ENCODE measurements at regions not wholly inside any gene's neighbourhood (a gene's known extent, or its start where the extent isn't known, plus 50 kb on each side); places are given as distances from the start of the nearest gene placed in this dataset.

GRCh38 chr5:54709096-54709495, 191.5 kb downstream of the SNX18 start:
- DNase-seq: no peak

- DNase-seq: no peak
These were observed 190.3 kb downstream of the SNX18 start for GRCh38 chr5:54707841-54708240.

- peak in 3 of 4 experiments; percentile 25 to 68 (median 52) for DNase-seq
These were observed 188.6 kb downstream of the SNX18 start for GRCh38 chr5:54705994-54706653.

GRCh38 chr5:54704825-54705224, 187.3 kb downstream of the SNX18 start:
- DNase-seq: no peak

DNA sequence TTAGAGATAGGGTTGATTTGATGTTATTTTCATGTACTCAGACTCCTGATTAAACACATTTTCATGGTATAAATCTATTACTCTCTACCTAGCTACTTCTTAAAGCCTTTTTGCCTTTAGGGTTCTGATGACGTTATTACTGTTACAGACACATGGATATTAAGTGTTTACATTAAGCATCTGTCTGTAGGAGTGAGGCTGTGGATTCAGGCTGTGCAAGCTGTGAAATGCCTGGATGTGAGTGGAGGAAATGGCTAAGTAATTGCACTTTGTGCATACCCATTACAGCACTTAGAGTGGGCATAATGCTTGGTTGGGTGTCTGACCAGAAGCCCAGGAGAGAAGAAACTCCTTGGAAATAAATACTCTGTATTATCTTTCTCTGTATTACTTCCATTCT, 186.8 kb downstream of the SNX18 start:
- DNase-seq: no peak

DNA sequence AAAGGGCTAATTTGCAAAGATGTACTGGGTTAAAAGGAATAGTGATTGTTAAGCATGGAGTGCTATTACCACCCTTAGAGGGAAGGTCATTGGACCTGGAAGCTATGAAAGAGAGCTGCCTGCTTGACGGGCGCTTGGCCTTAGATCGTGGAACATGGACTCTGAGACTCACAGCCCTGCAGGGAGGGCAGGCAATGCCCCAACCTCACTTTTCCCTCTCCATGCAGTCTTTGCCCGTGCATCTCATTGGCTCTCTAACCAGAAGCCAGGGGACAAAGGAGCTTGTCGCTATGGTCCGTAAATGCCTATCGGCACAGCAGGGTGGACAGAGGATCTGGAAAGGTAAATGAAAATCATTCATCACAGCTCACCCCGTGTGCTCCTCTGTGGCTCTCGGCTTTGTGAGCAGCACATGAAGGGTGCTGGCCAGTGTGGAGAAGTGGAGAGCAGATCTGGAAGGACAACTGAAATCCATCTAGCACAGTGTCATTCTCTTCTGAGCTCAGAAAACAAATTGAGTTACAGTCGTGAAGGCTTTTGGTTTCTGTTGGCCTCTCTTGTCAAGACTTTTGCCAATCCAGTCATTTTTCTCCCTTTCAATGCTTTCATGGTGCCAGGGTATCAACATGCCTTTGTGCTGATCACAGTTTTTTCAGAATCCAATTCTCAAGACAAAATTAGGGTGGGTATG, 186.2 kb downstream of the SNX18 start:
- no peak for DNase-seq

DNA sequence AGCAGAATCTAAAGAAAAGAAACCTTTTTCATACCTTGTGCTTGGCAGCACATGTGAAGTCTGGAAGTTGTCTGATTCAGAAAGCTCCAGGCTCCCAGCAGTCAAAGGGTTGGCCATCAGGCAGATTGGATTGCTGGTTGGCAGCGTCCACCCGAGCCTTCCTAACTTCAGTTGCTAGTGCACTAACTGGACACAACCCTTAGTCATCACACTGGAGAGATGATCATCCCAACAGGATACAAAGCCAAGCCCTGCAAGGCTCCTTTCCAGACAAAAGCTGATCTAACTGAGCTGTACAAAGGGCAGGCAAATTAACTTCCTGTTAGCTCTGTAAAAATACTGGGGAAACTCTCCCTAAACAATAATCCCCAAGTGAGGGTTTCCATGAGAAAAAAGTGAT, 185.6 kb downstream of the SNX18 start:
- DNase-seq: peak in 3 of 4 experiments; percentile 44 to 58 (median 54)

DNA sequence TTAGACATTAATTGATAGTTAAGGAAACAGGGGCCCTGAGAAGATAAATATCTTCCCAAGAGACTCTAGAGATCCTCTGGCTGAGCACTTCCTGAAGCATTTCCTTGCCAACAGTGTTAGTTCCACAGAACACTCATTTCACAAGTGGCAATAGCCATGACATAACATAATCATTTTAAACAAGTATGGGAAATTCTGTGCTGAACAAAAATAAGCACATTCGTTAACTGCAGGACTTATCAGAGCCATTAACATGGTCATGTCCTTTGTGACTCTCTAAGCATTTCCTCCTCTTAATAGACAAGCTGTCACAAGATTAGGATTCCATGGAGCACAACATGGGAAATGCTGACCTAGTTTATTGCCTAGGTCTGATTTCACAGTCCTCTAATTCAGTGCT, 184.9 kb downstream of the SNX18 start:
- peak; percentile 10 to 65 (median 46) for DNase-seq

DNA sequence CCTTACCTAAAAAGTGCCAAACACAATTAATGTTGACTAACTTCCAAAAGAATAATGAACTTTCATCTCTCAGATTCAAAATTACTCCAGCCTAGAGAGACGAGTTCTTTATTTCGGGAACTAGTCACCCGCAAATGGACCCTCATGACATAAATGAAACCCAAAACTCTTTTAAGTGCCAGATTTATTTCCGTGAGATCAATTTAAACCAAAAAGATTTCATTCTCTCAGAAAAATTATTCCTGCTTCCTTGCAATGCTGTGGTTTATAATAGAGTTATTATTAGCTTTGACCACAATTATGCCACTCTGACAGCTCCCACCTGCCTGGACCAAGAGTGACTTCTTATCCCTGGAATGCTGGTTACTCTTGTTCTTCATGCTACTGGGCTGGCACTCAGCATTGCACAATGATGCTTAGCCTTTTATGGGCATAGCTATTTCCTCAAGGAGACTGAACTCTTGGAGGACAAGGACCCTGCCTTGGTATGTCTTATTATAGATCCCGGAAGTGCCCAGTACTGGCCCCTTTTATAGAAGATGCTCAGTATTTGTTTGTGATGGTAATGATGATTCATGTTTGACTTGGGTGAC, 183.5 kb downstream of the SNX18 start:
- DNase-seq: peak in 2 of 4 experiments; percentile 22

DNA sequence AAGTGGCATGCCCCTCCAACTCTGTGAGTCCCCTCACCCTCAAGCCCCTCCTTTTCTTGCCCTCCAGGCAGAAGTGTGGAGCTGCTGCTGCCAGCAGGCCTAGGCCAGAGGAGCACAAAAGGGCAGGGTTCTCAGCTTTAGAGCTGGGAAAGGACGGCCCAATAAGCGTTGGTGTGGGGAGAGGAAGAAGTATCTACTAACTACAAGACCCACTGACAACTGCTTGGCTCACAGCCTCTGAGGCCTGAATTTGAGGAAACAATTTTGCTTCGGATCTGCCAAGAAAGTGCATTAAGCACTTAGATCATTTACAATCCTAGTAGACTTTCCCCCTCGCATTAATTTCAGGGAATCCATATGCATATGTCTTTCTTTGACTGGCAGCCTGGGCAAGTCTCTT, 179.4 kb downstream of the SNX18 start:
- DNase-seq: peak in 2 of 4 experiments; percentile 27 to 49

DNA sequence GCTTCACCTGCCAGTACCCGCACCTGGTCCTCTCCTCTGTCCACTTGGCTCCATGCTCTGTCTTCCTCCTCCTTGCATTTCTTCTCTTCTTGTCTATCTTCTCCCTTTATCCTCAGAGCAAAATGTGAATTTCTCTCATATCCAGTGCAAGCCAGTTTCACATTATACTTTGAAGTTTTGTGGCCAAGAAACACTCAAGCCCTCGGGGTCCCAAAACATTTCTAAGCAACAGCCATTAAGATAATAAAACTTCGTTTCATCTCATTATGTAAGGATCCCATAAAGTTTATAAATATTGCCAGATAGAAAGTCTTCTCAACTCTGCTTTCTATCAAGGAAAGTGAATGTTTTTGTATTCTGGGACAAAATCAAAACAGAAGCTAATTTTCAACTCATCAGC, 178.8 kb downstream of the SNX18 start:
- DNase-seq: no peak

GRCh38 chr5:54695198-54695966, 177.8 kb downstream of the SNX18 start:
- no peak for DNase-seq

- no peak for DNase-seq
These were observed 176.5 kb downstream of the SNX18 start for GRCh38 chr5:54693936-54694657.

DNA sequence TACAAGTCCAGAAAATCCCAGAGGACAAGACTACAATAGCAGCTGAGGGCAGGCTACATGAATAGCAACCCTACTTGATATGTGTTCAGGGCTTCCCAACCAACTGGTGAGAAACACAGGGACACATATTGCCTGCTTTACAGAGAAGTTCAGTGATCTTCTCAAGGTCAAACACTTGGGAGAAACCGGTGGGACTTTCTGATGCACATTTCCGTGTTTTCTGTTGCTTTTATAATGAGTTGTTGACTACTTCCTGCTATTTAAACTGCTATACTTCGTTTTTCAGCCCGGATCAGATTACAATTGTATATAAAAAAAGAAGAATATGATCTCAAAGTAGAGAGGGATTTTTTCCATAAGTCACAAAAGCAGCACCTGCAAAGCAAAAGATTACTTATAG, 175.1 kb downstream of the SNX18 start:
- no peak for DNase-seq

DNA sequence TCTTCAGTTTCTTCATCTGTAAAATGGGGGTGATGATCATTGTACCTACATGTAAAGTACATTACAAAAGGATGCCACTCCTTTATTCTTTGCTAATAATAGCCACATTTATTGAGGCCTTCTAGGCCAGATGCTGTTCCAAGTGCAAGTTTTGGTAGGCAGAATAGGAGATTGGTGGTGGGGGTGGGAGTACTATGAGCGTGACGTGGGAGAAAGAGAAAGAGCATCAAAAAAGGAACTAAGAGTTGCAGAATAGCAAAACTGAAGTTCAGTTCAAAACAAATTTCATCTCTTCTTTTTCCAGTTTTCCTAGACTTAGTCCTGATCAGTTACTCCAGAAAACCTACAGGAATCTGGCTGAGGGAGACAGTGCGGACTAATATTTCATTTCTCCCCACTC, 174.1 kb downstream of the SNX18 start:
- peak; percentile 36 to 76 (median 58) for DNase-seq

DNA sequence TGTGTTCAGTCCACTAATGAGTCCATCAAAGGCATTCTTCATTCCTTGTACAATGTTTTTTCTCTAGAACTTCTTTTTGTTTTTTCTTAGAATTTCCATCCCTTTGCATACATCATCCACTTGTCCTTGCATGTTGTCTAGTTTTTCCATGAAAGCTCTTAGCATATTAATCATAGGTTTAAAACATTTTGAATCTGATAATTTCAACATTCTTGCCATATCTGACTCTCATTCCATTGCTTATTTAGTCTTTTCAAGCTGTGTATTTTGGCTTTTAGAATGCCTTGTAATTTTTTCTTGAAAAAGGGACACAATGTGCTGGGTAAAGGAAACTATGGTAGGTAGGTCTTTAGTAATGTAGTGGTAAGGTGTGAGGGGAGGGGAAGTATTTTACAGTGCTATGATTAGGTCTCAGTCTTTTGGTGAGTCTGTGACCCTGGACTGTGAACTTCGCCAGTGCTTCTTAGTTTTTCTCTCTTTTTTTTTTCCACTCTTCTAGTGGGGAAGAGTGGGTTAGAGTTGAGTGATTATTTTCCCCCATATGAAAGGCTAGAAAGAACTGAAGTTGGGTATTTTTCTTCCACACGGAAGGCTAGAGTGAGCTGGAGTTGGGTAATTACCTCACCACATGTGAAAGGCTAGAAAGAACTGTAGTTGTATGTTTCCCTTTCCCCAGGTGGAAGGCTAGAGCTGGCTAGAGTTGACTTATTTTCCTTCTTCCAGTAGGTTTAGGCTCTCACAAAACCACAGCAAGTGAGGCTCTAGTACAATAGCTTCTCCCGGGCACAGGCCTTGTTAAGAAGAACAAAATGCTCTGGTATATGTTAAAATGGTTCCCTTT, 172.1 kb downstream of the SNX18 start:
- DNase-seq: no peak

- DNase-seq: no peak
These were observed 163.4 kb downstream of the SNX18 start for GRCh38 chr5:54680998-54681397.

- no peak for DNase-seq
These were observed 162.1 kb downstream of the SNX18 start for GRCh38 chr5:54679686-54680085.

- DNase-seq: no peak
These were observed 161.2 kb downstream of the SNX18 start for GRCh38 chr5:54678737-54679136.

DNA sequence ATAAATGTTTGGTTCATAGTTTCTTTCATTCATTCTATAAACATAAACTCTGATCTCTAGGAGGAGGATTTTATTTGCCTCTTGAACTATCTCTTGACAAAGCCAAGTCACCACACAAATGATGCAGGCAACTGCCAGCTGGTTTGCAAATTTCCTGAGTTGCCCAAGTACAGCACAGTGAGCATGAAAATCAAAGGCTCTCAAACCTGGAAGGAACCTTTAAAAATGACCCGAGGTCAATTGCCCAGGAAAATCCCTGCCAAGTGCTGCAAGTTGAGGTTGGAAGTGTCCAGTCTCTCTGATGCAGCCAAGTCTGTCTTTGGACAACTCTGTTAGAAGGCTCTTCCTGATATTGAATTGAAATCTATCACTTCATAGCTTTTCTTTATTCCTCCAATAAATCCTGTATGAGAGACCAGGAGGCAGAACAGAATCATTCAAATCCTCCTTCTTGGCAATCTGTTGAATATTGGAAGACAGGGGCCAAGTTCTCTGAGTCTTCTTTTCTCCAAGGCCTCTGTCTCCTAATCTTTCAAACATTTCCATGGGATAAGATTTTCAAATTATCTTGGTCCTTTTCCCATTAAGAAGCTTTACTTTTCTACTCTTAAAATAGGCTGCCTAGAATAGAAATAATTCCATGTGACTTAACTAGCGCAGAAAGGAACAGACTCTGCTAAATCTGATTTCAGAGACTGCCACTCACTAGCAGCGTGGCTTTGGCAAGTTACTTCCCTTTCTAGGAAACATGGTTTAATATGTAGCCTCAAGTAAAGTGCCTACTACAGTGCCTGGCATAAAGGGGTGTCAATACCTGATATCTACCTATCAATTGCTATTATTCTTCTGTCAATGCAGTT, 159.2 kb downstream of the SNX18 start:
- DNase-seq: peak in 3 of 4 experiments; percentile 48 to 70 (median 52)

All from suppressor macrophage (primary cell).